IPS DF 6.9 (cell line): ENCODE measurements at regions not wholly inside any gene's neighbourhood (a gene's known extent, or its start where the extent isn't known, plus 50 kb on each side); places are given as distances from the start of the nearest gene placed in this dataset.

Experiments used
- DNase-seq: peaks from one replicate; pipeline ENCODE4 v3.0.0-alpha.2; 2013; ENCODE audit warnings: low read depth, low spot score
- H3K27ac ChIP-seq: one replicate; pipeline ENCODE4 v1.5.1; 2013; ENCODE audit warnings: low read length, control low read depth
- H3K27me3 ChIP-seq: 2 replicates; pipeline ENCODE4 v1.6.1; 2013; ENCODE audit warnings: mild to moderate bottlenecking, low read length; ENCODE audit not compliant: control insufficient read depth, insufficient read depth
- H3K36me3 ChIP-seq: 2 replicates; pipeline ENCODE4 v1.6.1; 2013; ENCODE audit warnings: low read length; ENCODE audit not compliant: control insufficient read depth, insufficient read depth
- H3K4me1 ChIP-seq: 2 replicates; pipeline ENCODE4 v1.6.1; 2013; ENCODE audit warnings: low read length; ENCODE audit not compliant: control insufficient read depth, insufficient read depth
- H3K4me3 ChIP-seq: 2 replicates; pipeline ENCODE4 v1.5.1; 2013; ENCODE audit warnings: mild to moderate bottlenecking, low read length
- H3K9me3 ChIP-seq: 2 replicates; pipeline ENCODE4 v1.6.1; 2013; ENCODE audit warnings: low read length, inconsistent platforms; ENCODE audit not compliant: control insufficient read depth, insufficient read depth
- WGBS: extraction: QIAGEN DNeasy Blood & Tissue Kit; methylation state at CpG from one replicate; pipeline ENCODE4 v1.1.7; 2013; ENCODE audit warnings: mixed read lengths, missing lambda C conversion rate; ENCODE audit not compliant: insufficient read length, insufficient coverage; 5-methylcytosine and 5-hydroxymethylcytosine counted together

DNA sequence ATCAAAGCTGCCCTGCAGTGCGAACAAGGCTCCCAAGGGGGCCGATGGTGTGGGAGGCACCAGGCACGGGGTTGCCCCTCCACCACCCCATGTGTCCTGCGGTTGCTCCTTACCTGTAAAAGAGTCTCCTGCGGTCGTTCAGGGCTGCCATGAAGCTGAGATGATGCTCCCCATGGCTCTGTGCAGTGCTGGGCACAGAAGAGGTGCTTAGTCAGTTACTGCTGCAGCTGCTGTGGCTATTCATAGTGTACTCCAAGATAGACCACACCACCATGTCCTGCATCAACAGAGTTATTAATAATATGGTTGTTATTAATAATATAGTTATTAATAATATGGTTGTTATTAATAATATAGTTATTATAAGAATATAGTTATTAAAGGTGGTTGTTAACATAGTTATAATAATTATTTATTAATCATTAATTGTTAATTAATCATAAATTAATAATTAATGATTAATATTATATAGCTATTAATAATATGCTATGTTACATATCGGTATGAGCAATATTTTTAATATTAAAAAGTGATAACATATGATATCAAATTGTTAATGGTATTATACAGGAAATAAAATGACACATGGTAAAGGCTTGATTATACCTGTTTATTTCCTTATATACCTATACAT is 97.0 kb upstream of the PFKP start:
- Histone ChIP-seq H3K27ac (no peak overlapping the region), H3K27me3 (no peaks in the 10 kb centered on the region), H3K9me3 (no peaks in the 10 kb centered on the region), H3K4me3 (no peak overlapping the region), H3K36me3 (no peaks in the 10 kb centered on the region), H3K4me1 (no peaks in the 10 kb centered on the region)
- DNase-seq, result no peak
- WGBS, result no CpG with 5 or more reads among the region's 7 CpGs

DNA sequence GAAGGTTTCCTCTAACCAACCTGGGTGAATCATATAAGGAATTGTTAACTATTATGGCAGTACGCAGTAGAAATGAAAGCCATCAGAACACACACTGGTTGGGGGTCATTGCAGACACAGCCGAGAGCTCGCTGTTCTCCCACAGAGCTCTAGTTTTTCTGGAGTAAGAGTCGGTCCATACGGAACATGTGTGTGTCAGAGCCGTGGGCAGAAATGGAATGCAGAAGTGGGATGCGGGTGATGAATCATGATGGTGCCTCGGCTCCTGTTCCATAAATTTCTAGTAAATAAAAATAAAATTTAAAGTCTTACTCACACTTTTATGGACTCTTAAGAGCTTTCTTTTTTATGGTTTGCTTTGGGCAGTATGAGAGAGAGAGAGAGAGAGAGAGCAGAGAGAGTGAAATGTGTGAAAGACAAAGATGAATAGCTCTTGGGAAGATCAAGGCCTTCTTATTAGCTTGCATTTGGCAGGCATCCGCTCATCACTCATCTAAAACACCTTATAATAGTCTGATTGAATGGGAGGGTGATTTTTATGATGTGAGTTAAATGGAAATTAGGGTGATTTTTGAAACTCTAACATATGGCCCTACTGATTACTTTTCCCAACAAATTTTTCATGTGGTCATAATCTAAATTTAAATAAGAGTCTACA is 98.8 kb upstream of the PFKP start:
- no CpG with 5 or more reads among the region's 9 CpGs for WGBS
- Histone ChIP-seq H3K9me3 (no peaks in the 10 kb centered on the region), H3K4me1 (peaks cover 2% of the 10 kb centered on the region; the same call in 1 of the 2 replicates), H3K27me3 (no peaks in the 10 kb centered on the region), H3K36me3 (no peaks in the 10 kb centered on the region), H3K4me3 (no peak overlapping the region), H3K27ac (no peak overlapping the region)
- no peak for DNase-seq

- H3K9me3 ChIP-seq, result no peaks in the 10 kb centered on the region
- WGBS, result no CpG with 5 or more reads among the region's 4 CpGs
- no peak for DNase-seq
- H3K4me1 ChIP-seq, result peaks cover 6% of the 10 kb centered on the region; the same call in 1 of the 2 replicates
- H3K4me3 ChIP-seq, result no peak overlapping the region
- no peaks in the 10 kb centered on the region for H3K27me3 ChIP-seq
- no peak overlapping the region for H3K27ac ChIP-seq
- no peaks in the 10 kb centered on the region for H3K36me3 ChIP-seq
Measured at GRCh38 chr10:2966134-2966533, 101.2 kb upstream of the PFKP start.

DNA sequence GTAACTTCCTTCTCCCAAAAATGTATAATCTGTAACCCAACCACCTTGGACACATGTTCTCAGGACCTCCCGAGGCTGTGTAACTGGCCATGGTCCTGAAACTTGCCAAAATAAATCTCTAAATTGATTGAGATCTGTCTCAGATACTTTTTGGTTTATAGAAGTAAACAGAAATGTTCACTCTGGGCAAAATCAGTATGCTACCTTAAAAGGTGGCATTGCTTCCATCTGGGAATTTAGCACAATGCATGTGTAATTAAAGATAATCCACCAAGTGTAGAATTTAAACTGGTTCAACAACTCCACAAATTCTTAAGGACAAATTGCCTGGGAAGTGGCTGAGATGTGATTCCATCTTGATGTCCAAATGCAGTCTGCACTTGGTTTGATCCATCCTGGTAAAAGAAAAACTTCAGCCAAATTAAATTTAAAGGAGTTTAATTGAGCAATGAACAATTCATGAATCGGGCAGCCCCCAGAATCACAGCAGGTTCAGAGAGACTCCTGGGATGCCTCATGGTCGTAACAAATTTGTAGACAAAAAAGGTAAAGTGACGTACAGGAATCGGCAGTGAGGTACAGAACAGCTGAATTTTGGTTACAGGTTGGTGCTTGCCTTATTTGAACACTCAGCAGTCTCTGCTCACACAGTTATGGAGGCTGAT is 102.6 kb upstream of the PFKP start:
- WGBS, result no CpG with 5 or more reads among the region's 5 CpGs
- Histone ChIP-seq H3K9me3 (no peaks in the 10 kb centered on the region), H3K4me1 (peaks cover 6% of the 10 kb centered on the region; the same call in 1 of the 2 replicates), H3K4me3 (no peak overlapping the region), H3K36me3 (peaks cover 2% of the 10 kb centered on the region; the same call in 1 of the 2 replicates), H3K27ac (no peak overlapping the region), H3K27me3 (no peaks in the 10 kb centered on the region)
- no peak for DNase-seq

DNA sequence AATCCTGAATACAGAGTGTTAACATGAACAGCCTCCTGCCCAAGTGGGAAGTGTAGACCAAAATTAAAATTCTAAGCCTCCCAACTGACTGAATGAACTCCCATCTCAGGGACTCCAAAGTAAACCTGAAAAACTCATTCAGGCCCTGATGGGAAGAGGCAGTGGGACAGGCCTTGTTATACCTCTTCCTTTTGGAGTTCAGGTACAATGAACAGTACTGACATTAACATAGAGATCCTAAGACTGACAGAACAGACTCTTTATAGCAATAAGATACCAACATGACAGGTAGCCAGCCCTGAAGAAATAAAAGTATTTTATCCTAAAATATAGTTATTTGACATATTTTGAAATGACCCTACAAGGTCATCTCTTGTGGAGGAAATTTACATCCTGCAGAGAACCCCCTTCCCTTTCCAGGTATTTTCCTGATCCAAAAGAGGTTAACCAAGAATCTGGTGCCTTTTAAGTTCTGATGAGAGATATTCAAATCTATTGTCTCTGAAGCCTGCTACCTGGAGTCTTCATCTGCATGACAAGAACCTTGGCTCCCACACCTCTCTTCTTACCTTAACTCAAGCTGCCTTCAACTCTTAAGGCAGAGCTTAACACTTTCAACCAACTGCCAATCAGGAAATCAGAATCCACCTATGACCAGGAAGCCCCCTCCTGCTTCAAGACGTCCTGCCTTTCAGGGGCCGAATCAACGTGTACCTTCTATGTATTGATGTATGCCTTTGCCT is 103.3 kb upstream of the PFKP start:
- WGBS, result no CpG with 5 or more reads among the region's 3 CpGs
- H3K36me3 ChIP-seq, result peaks cover 2% of the 10 kb centered on the region; the same call in 1 of the 2 replicates

GRCh38 chr10:2962194-2962593 is 105.2 kb upstream of the PFKP start:
- no peak overlapping the region for H3K4me3 ChIP-seq
- peaks cover 6% of the 10 kb centered on the region; the same call in 1 of the 2 replicates for H3K4me1 ChIP-seq
- peaks cover 2% of the 10 kb centered on the region; the same call in 1 of the 2 replicates for H3K36me3 ChIP-seq
- H3K27ac ChIP-seq, result no peak overlapping the region
- WGBS, result no CpG with 5 or more reads among the region's 1 CpG
- DNase-seq, result no peak
- no peaks in the 10 kb centered on the region for H3K27me3 ChIP-seq
- no peaks in the 10 kb centered on the region for H3K9me3 ChIP-seq

More for the DNA sequence above, 103.3 kb upstream of the PFKP start:
- peak; percentile 83 for DNase-seq
- Histone ChIP-seq H3K27me3 (no peaks in the 10 kb centered on the region), H3K4me1 (peaks cover 6% of the 10 kb centered on the region; the same call in 1 of the 2 replicates), H3K4me3 (no peak overlapping the region), H3K9me3 (no peaks in the 10 kb centered on the region), H3K27ac (no peak overlapping the region)

DNA sequence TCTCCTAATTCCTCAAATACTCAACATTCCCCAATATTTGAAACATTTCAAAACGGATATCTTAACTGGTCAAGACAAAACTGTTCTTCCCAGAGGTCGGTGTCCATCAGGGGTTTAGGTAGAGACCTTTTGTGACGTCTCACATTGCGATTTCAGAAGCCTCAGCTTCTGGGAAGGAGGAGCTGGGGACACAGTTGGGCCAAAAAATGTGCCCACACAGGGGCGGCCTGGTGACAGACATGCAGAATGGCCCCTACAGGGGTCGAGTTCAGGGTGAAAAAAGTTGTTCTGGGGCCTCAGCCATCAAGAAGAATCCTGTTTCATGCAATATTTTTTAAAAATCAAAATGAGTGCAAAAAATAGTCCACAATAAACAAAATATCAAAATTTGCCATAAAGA is 108.7 kb upstream of the PFKP start:
- no peak for DNase-seq
- 100% methylated on average over 1 of the region's 6 CpGs for WGBS
- Histone ChIP-seq H3K4me3 (no peak overlapping the region), H3K9me3 (no peaks in the 10 kb centered on the region), H3K4me1 (peaks cover 5% of the 10 kb centered on the region; the same call in 1 of the 2 replicates), H3K27ac (no peak overlapping the region), H3K27me3 (no peaks in the 10 kb centered on the region), H3K36me3 (peaks cover 2% of the 10 kb centered on the region; the same call in 1 of the 2 replicates)

- H3K4me1 ChIP-seq, result no peaks in the 10 kb centered on the region
- H3K4me3 ChIP-seq, result no peak overlapping the region
- no peak for DNase-seq
- H3K27ac ChIP-seq, result no peak overlapping the region
- no peaks in the 10 kb centered on the region for H3K9me3 ChIP-seq
- peaks cover 2% of the 10 kb centered on the region; the same call in 1 of the 2 replicates for H3K36me3 ChIP-seq
- H3K27me3 ChIP-seq, result no peaks in the 10 kb centered on the region
- no CpG with 5 or more reads among the region's 2 CpGs for WGBS
Measured at GRCh38 chr10:2957785-2958184, 109.6 kb upstream of the PFKP start.

DNA sequence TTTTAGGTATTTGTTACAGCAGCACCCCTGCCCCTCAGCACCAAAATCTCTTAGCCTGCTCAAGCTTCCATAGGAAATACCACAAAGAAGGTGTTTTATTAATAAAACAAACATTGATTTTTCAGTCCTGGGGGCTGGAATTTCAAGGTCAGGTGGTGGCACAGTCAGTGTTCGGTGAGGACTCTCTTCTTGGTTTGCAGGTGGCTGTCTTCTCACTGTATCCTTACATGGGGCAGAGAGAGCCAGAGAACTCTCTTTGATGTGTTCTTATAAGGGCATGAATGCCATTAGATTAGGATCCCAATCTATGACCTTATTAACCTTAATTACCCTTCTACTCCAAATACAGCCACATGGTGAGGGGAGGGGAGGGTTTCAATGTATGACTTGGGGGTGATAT is 112.3 kb upstream of the PFKP start:
- no peaks in the 10 kb centered on the region for H3K4me1 ChIP-seq
- no peak for DNase-seq
- no peak overlapping the region for H3K4me3 ChIP-seq
- H3K27ac ChIP-seq, result no peak overlapping the region
- WGBS, result no CpG with 5 or more reads among the region's 1 CpG
- no peaks in the 10 kb centered on the region for H3K9me3 ChIP-seq
- no peaks in the 10 kb centered on the region for H3K36me3 ChIP-seq
- no peaks in the 10 kb centered on the region for H3K27me3 ChIP-seq

- DNase-seq, result no peak
- Histone ChIP-seq H3K4me1 (no peaks in the 10 kb centered on the region; the same call in 1 of the 2 replicates), H3K36me3 (no peaks in the 10 kb centered on the region), H3K27ac (no peak overlapping the region), H3K4me3 (no peak overlapping the region), H3K9me3 (no peaks in the 10 kb centered on the region), H3K27me3 (no peaks in the 10 kb centered on the region)
- WGBS, result no CpG with 5 or more reads among the region's 2 CpGs
Measured at GRCh38 chr10:2953495-2953894, 113.9 kb upstream of the PFKP start.
